ENCODE measurements at regions not wholly inside any gene's neighbourhood (a gene's known extent, or its start where the extent isn't known, plus 50 kb on each side); places are given as distances from the start of the nearest gene placed in this dataset.

DNA sequence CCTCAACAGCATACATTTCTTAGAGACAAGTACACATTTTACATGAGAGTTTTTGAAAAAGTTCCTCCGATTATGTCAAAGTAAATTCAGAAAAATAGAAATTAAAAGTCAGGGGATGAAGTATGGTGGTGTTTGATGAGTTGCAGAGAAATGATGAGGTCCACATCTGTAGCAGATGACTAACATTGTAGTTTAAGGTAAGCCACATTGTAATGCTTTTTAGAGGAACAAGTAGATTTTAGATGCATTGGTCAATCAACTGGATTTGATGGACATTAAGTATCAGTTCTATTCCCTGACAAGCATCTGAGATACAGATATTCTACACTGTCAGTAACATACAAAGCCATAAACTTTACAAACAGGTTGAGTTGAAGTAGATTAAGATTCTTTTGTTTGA is 402.4 kb upstream of the RORB start:
- Histone ChIP-seq H3K79me2 (ENCODE audit: insufficient read depth, low read length) (no peaks in the 10 kb centered on the region), H2AFZ (ENCODE audit: insufficient read depth, low read depth, low read length, poor library complexity, severe bottlenecking) (no peak overlapping the region), H3K9ac (ENCODE audit: insufficient read depth, low read length, poor library complexity, severe bottlenecking) (no peak overlapping the region), H3K9me3 (replicated peaks in 1 of 2; ENCODE audit: control insufficient read depth in 1 of 2, insufficient read depth in 1 of 2, low read length in 2 of 2) (no peaks in the 10 kb centered on the region), H3K36me3 (replicated peaks in 1 of 2; ENCODE audit: control insufficient read depth in 1 of 2, insufficient read depth in 2 of 2, low read length in 2 of 2) (no peaks in the 10 kb centered on the region), H3K27me3 (ENCODE audit: control insufficient read depth in 2 of 2, insufficient read depth in 2 of 2, low read length in 2 of 2) (no peaks in the 10 kb centered on the region), H4K20me1 (ENCODE audit: insufficient read depth, low read length) (no peaks in the 10 kb centered on the region), H3K4me3 (replicated peaks in 1 of 3; ENCODE audit: low read depth in 2 of 3, low read length in 3 of 3) (no peak overlapping the region), H3K4me2 (replicated peaks; ENCODE audit: extremely low read depth, low read length, poor library complexity, severe bottlenecking) (no peak overlapping the region), H3K4me1 (ENCODE audit: control insufficient read depth in 1 of 2, insufficient read depth in 2 of 2, low read length in 2 of 2) (no peaks in the 10 kb centered on the region), H3K27ac (ENCODE audit: low read depth in 1 of 2, low read length in 2 of 2) (no peak overlapping the region)
- intact Hi-C loops (cut with micrococcal nuclease), result no loop called here
- Mint-ChIP-seq H3K9me3 (peaks cover 2 to 13% (median 5%) of the 10 kb centered on the region in 7 donors), H3K27me3 (ENCODE audit: low read depth in 3 of 3) (peaks cover 0 to 2% (median 0%) of the 10 kb centered on the region in 3 donors), H3K36me3 (no peaks in the 10 kb centered on the region), H3K27ac (no peak overlapping the region), H3K4me1 (no peaks in the 10 kb centered on the region), H3K4me3 (no peak overlapping the region)
- WGBS (ENCODE audit: insufficient coverage), result no CpG with 5 or more reads among the region's 1 CpG
- no peak for DNase-seq
- TF ChIP-seq, protein P1, sequence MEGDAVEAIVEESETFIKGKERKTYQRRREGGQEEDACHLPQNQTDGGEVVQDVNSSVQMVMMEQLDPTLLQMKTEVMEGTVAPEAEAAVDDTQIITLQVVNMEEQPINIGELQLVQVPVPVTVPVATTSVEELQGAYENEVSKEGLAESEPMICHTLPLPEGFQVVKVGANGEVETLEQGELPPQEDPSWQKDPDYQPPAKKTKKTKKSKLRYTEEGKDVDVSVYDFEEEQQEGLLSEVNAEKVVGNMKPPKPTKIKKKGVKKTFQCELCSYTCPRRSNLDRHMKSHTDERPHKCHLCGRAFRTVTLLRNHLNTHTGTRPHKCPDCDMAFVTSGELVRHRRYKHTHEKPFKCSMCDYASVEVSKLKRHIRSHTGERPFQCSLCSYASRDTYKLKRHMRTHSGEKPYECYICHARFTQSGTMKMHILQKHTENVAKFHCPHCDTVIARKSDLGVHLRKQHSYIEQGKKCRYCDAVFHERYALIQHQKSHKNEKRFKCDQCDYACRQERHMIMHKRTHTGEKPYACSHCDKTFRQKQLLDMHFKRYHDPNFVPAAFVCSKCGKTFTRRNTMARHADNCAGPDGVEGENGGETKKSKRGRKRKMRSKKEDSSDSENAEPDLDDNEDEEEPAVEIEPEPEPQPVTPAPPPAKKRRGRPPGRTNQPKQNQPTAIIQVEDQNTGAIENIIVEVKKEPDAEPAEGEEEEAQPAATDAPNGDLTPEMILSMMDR (IDR thresholded peaks at IDR 0.05), result no peak

DNA sequence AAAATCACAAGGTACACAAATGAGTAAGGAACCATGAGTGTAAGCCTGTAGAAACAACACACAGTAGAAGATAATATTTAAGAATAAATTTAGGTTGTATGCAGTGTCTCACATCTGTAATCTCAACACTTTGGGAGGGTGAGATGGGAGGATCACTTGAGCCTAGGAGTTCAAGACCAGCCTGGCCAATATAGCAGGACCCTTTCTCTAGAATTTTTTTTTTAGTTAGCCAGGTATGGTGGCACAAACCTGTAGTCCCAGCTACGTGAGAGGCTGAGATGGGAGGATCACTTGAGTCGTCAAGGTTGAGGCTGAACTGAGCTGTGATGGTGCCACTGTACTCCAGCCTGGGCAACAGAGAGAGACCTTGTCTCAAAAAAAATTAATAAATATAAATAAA is 401.2 kb upstream of the RORB start:
- Histone ChIP-seq H3K36me3 (replicated peaks in 1 of 2; ENCODE audit: control insufficient read depth in 1 of 2, insufficient read depth in 2 of 2, low read length in 2 of 2) (no peaks in the 10 kb centered on the region), H3K9me3 (replicated peaks in 1 of 2; ENCODE audit: control insufficient read depth in 1 of 2, insufficient read depth in 1 of 2, low read length in 2 of 2) (no peaks in the 10 kb centered on the region), H3K4me3 (replicated peaks in 1 of 3; ENCODE audit: low read depth in 2 of 3, low read length in 3 of 3) (no peak overlapping the region), H4K20me1 (ENCODE audit: insufficient read depth, low read length) (no peaks in the 10 kb centered on the region), H3K4me2 (replicated peaks; ENCODE audit: extremely low read depth, low read length, poor library complexity, severe bottlenecking) (no peak overlapping the region), H3K9ac (ENCODE audit: insufficient read depth, low read length, poor library complexity, severe bottlenecking) (no peak overlapping the region), H2AFZ (ENCODE audit: insufficient read depth, low read depth, low read length, poor library complexity, severe bottlenecking) (no peak overlapping the region), H3K27ac (ENCODE audit: low read depth in 1 of 2, low read length in 2 of 2) (no peak overlapping the region), H3K79me2 (ENCODE audit: insufficient read depth, low read length) (no peaks in the 10 kb centered on the region), H3K4me1 (ENCODE audit: control insufficient read depth in 1 of 2, insufficient read depth in 2 of 2, low read length in 2 of 2) (no peaks in the 10 kb centered on the region), H3K27me3 (ENCODE audit: control insufficient read depth in 2 of 2, insufficient read depth in 2 of 2, low read length in 2 of 2) (no peaks in the 10 kb centered on the region)
- no peak overlapping the region for H3K4me3 Mint-ChIP-seq
- no CpG with 5 or more reads among the region's 2 CpGs for WGBS (ENCODE audit: insufficient coverage)
- intact Hi-C loops (cut with micrococcal nuclease), result no loop called here
- TF ChIP-seq, protein P1 (IDR thresholded peaks at IDR 0.05), result no peak
- no peak for DNase-seq
- H3K27me3 Mint-ChIP-seq (ENCODE audit: low read depth in 3 of 3), result peaks cover 0 to 2% (median 0%) of the 10 kb centered on the region in 3 donors
- H3K36me3 Mint-ChIP-seq, result no peaks in the 10 kb centered on the region
- no peak overlapping the region for H3K27ac Mint-ChIP-seq
- no peaks in the 10 kb centered on the region for H3K4me1 Mint-ChIP-seq
- H3K9me3 Mint-ChIP-seq, result peaks cover 0 to 12% (median 6%) of the 10 kb centered on the region in 7 donors

All from CD14-positive monocyte (primary cell).